NCI-H524 (cell line): ENCODE measurements at regions not wholly inside any gene's neighbourhood (a gene's known extent, or its start where the extent isn't known, plus 50 kb on each side); places are given as distances from the start of the nearest gene placed in this dataset.
"Not testable (repeated sequence)": the region's sequence is repeated elsewhere in the genome, so short reads cannot be mapped to it uniquely, and the experiment has no call there.

Experiments used
- DNase-seq, 2 experiments: peaks; one replicate each; lab custom pipeline; 2025; lab: John Stamatoyannopoulos, UW

GRCh38 chrX:13955975-13956374 lies 73.7 kb downstream of the GEMIN8 start:
- DNase-seq = no peak

- peak in 1 of 2 experiments; percentile 64 for DNase-seq
Observed at GRCh38 chrX:13955095-13955647, 74.5 kb downstream of the GEMIN8 start.

GRCh38 chrX:13952581-13952980 lies 77.1 kb downstream of the GEMIN8 start:
- DNase-seq = peak in 1 of 2 experiments; percentile 25

GRCh38 chrX:13946223-13946622 lies 83.5 kb downstream of the GEMIN8 start:
- not testable (repeated sequence) for DNase-seq

- DNase-seq = not testable (repeated sequence)
Observed at GRCh38 chrX:13945787-13946186, 83.9 kb downstream of the GEMIN8 start.

- DNase-seq = no peak
Observed at GRCh38 chrX:13940671-13941070, 89.0 kb downstream of the GEMIN8 start.

- DNase-seq = no peak
Observed at GRCh38 chrX:13939741-13940597, 89.7 kb downstream of the GEMIN8 start.

GRCh38 chrX:13938829-13939530 lies 90.7 kb downstream of the GEMIN8 start:
- peak in 1 of 2 experiments; percentile 19 for DNase-seq

- peak; percentile 4 to 42 for DNase-seq
Observed at GRCh38 chrX:13938051-13938828, 91.5 kb downstream of the GEMIN8 start.

- DNase-seq = peak; percentile 51 to 71
Observed at GRCh38 chrX:13937370-13938050, 92.2 kb downstream of the GEMIN8 start.

GRCh38 chrX:13936521-13937225 lies 93.0 kb downstream of the GEMIN8 start:
- DNase-seq = no peak

GRCh38 chrX:13934731-13935130 lies 95.0 kb downstream of the GEMIN8 start:
- DNase-seq = no peak

GRCh38 chrX:13933851-13934250 lies 95.8 kb downstream of the GEMIN8 start:
- no peak for DNase-seq

GRCh38 chrX:13933352-13933751 lies 96.3 kb downstream of the GEMIN8 start:
- no peak for DNase-seq

- peak; percentile 31 to 53 for DNase-seq
Observed at GRCh38 chrX:13932416-13932815, 97.3 kb downstream of the GEMIN8 start.

GRCh38 chrX:13927175-13927574 lies 102.5 kb downstream of the GEMIN8 start:
- DNase-seq = no peak

GRCh38 chrX:13923845-13924244 lies 105.8 kb downstream of the GEMIN8 start:
- DNase-seq = peak in 1 of 2 experiments; percentile 17

GRCh38 chrX:13923289-13923688 lies 106.4 kb upstream of the GPM6B start:
- no peak for DNase-seq

- DNase-seq = no peak
Observed at GRCh38 chrX:13917507-13917906, 100.6 kb upstream of the GPM6B start.

GRCh38 chrX:13911586-13911985 lies 94.7 kb upstream of the GPM6B start:
- DNase-seq = no peak

- DNase-seq = no peak
Observed at GRCh38 chrX:13906093-13906492, 89.2 kb upstream of the GPM6B start.
